ENCODE measurements at regions not wholly inside any gene's neighbourhood (a gene's known extent, or its start where the extent isn't known, plus 50 kb on each side); places are given as distances from the start of the nearest gene placed in this dataset.
"Not testable (repeated sequence)": the region's sequence is repeated elsewhere in the genome, so short reads cannot be mapped to it uniquely, and the experiment has no call there.

DNA sequence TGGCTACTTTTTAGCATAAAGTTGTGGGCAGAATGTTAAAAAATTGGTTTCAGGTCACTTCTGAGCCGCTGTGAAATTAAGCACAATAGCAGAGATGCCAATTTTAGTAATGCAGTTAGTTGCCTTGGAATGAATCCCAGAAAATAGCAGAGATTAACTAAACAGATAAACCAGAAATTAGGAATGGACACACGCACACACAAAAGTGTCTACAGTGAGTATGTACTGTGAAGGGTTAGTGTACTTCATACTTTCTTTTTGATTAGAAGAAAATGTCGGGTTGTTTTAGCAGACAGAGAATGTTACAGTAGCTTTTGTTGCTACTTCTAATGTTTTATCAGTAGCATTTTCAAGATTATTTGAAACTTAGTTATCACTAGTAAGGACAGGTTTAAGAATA is 106.7 kb downstream of the LEPR start:
- no peak for DNase-seq

- no peak for DNase-seq
Observed at GRCh38 chr1:65527707-65528503, 107.4 kb downstream of the LEPR start.

DNA sequence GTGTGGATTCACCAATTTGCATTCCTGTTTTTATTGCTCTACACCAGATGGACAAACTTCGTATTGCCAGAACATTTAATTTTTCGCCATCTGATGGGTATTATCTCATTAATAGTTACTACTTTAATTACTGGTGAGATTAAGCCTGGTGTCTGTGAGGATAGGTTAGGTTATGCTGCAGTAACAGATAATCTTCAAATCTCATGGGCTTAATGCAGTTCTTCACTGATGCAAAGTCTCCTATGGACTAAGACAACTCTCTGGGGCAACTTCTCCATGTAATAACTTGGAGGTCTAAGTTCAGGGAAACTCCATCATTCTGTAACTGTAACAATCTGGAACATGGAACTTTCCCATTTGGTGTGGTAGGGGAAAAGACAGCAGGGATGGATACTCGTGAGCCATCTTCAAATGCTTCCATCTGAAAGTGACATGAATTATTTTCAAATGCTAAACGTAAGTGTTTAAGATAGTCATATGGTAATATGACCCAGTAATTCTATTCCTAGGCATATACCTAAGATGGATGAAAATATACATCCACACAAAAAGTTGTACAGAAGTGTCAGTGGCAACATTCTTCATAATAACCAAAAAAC is 111.6 kb downstream of the LEPR start:
- no peak for DNase-seq

GRCh38 chr1:65535981-65536380 is 115.5 kb downstream of the LEPR start:
- DNase-seq, result no peak

DNA sequence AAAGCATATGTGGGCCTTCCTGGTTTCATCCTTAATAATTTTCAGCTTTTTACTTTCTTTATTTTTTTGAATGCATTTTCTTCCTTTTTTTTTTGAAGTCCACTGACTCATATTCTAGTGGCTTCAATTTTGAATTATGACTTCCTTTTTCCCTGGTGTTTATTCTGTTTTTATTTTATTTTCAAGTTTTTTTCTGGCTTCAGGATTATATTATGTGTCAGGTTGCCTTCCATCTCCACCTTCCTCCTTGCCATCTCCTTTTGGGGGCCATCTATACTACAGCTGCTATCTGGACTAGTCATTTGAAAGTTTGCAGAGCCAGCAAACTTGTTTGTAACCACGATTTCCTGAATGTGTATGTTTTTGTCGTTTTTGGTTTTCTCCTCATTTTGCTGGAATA is 117.6 kb downstream of the LEPR start:
- DNase-seq, result no peak

DNA sequence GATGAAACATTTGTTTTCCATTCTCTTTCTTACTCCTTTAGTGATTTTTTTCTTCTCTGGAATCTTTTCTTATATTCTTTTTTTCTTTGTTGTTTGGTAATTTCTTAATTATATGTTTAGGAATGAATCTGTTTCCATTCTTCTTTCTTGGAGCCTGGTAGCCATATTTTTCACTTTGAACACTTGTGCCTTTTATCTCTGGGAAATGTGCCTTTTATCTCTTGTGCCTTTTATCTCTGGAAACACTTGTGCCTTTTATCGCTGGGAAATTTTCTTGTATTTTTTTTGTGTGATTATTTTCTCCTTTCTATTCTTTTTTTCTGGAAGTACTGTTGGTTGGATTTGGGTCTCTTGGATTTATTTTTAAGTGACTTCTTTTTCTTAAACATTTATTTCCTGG is 118.2 kb downstream of the LEPR start:
- DNase-seq, result no peak

DNA sequence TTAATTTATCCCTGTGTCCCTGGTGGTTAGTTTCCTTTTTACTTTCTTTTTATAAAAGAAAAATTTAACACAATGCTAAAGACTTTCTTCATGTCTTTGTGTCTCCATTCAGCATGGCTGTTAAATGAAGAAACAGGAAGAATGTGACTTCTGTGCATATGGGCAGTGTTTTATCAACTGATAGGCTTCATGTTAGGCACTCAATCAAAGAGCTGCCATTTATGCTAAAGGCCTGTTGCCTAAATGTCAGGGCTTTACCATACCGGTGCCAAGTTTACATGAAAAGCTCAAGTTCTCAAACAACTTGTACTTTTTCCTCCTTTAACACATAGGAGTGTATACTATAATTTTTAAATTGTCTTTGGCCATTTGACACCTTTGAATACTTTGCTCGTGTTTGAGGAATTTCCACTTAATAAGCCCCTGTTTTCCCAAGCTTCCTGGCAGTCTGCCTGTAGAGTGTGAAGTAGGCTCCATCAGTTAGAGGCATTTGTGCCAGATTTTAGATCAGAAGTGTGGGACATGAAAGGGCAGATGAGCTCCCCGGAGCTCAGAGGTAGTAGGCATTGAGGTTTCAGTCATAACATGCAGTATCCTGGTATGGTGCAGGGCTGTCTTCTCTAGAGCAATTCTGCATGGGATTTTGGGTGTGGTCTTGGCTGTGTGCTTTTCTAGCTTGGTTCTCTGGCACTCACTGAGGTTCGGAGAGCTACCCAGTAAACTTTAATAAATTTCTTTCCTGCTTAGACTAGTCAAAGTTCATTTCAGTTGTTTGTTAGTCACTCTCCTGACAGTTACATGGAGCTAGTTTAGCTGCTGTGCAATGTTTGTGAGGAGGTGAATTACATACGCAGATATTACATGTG is 119.0 kb downstream of the LEPR start:
- DNase-seq, result no peak

GRCh38 chr1:65541161-65541560 is 120.7 kb downstream of the LEPR start:
- DNase-seq, result no peak

DNA sequence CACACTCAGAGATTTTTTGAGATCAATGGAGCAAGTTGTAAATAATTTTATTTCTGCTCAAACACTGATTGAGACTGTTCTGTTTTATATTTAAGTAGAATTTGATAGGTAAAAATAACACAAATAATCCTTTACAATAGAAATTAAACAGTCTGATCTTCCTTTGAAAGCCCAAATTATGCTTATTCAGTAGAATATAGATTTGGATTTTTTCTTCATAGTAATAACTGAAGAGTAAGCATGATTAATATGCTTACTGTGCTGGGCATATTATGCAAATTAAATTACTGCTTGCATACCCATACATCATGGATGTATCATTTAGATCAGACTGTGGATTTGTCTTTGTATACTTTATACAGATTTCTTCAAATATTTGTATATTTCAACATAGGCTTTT is 121.4 kb downstream of the LEPR start:
- no peak for DNase-seq

- not testable (repeated sequence) for DNase-seq
Observed at GRCh38 chr1:65542592-65542991, 122.1 kb downstream of the LEPR start.

DNA sequence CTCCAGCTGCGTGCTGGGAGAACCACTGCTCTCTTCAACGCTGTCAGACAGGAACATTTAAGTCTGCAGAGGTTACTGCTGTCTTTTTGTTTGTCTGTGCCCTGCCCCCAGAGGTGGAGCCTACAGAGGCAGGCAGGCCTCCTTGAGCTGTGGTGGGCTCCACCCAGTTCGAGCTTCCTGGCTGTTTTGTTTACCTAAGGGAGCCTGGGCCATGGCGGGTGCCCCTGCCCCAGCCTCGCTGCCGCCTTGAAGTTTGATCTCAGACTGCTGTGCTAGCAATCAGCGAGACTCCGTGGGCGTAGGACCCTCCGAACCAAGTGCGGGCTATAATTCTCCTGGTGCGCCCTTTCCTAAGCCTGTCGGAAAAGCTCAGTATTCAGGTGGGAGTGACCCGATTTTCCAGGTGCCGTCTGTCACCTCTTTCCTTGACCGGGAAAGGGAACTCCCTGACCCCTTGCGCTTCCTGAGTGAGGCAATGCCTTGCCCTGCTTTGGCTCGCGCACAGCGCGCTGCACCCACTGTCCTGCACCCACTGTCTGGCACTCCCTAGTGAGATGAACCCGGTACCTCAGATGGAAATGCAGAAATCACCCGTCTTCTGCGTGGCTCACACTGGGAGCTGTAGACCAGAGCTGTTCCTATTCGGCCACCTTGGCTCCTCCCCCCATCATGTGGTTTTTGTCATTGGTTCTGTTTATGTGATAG is 130.0 kb downstream of the LEPR start:
- DNase-seq, result not testable (repeated sequence)

GRCh38 chr1:65552484-65552883 is 132.0 kb downstream of the LEPR start:
- not testable (repeated sequence) for DNase-seq

- DNase-seq, result not testable (repeated sequence)
Observed at GRCh38 chr1:65554086-65554764, 133.8 kb downstream of the LEPR start.

- peak in 12 of 56 donors; percentile 1 to 24 (median 6) for DNase-seq
Observed at GRCh38 chr1:65554829-65555228, 134.4 kb downstream of the LEPR start.

DNA sequence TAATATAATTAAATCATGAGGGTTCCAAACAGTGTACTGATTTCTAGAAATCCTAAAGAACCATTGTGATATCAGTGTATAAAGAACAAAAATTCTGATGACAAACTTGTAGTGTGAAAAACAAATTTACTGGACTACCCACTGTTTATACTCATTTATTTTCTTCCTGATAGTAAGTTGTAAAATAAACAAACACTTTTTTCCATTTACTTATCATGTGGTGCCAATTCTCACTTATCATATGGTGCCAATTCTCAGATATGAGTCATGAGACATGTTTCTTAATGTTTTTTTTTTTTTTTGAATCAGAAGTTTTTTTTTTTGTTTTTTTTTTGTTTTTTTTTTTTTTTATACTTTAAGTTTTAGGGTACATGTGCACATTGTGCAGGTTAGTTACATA is 137.7 kb downstream of the LEPR start:
- DNase-seq, result no peak

DNA sequence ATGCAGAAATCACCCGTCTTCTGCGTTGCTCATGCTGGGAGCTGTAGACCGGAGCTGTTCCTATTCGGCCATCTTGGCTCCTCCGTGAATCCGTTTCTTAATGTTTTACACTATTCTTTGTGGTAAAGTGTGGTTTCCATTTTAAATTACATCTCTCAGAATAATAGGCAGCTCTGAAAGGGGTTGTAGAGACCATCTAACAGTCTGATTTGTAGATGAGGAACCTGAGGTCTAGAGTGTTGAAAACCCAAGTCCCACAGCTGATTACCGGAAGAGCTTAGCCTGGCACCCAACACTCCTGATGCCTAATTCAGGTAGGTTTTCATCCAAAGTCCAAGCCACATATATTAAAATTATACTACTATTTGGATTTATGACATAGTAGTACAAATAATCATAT is 144.0 kb downstream of the LEPR start:
- no peak for DNase-seq

DNA sequence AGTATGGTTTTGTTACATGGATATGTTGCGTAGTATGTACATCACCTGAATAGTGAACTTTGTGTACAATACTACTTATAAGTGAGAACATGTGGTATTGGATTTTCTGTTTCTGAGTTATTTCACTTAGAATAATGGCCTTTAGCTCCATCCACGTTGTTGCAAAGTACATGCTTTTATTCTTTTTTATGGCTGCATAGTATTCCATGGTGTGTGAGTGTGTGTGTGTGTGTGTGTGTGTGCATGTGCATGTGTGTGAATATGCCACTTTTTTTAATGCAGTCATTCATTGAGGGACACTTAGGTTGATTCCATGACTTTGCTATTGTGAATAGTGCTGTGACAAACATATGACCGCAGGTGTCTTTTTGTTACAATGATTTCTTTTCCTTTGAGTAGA is 147.8 kb downstream of the LEPR start:
- no peak for DNase-seq

DNA sequence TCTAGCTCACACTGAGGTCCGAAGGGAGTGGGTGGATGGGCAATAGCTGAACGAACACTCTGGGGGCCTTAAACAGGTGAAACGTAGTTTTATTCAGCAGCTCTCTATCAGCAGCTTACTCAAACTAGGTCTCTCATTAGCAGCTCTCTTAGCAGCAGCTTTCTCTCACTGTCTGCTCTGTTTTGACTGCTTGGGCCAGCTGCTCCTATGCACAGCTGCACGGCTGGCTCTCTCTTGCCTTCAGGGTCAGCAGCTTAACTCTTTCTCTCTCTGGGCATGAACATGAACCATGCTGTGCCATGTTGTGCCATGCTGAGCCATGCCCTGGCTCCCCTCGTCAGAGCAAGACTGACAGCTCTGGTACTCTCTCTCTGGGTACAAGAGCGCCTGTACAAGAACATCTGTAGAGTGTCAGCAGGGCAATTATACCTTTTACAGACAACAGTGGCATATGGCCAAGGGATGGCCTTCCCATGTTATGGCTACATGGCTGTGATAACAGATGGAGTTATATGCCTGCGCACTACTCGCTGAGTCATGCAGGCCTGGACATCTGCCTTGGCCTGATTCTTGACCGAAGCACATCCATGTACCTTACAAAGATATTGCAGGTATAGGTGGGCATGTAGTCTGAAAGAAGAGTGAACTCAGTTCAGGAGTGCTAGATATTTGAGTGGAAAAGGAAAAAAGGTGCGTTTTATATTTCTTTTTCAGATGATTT is 152.4 kb downstream of the LEPR start:
- DNase-seq, result no peak

- DNase-seq, result no peak
Observed at GRCh38 chr1:65577278-65577677, 156.8 kb downstream of the LEPR start.

DNA sequence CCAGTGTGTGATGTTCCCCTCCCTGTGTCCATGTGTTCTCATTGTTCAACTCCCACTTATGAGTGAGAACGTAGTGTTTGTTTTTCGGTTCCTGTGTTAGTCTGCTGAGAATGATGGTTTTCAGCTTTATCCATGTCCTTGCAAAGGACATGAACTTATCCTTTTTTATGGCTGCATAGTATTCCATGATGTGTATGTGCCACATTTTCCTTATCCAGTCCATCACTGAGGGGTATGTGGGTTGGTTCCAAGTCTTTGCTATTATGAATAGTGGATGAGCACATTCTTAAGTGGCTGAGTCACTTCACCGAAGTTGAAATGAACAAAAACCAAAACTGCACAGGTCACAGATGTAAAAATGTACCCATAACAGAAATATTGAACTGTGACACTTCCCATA is 157.5 kb downstream of the LEPR start:
- not testable (repeated sequence) for DNase-seq

Data from amygdala (tissue), 56 donors.